GM21786 (cell line): ENCODE measurements at regions not wholly inside any gene's neighbourhood (a gene's known extent, or its start where the extent isn't known, plus 50 kb on each side); places are given as distances from the start of the nearest gene placed in this dataset.

ENCODE experiments used
- ATAC-seq: cut with Tn5 transposase; IDR thresholded peaks from one replicate; pipeline ENCODE4 v1.9.1; 2021; ENCODE audit not compliant: unreplicated experiment

DNA sequence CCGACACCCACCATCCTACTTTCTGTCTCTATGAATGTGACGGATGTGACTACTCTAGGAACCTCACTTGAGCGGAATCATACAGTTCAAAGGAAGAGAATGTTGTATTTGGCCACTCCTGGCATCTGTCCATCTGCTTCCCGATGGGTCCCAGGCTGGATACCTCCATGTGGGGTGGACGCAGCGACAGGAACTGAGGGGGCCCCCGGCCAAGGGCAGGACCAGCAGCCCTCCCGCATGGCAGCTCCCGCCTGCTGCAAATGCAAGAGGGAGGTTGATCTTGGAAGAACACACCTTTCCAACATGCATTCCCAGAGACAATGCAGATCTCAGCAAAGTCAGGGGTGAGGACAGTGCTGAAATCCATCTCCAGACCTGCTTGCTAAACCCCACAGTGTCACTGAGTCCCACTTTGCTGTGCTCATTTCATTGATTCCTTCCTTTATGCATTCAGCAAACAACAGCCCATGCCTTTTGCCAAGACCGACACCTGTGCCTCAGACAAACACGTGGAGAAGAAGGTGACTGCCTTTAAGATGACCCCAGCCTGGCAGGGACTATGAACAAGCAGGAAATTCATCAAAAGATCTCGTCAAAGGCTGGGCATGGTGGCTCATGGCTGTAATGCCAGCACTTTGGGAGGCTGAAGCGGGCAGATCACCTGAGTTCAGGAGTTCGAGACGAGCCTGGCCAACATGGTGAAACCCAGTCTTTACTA, 246.2 kb downstream of the CTTN start:
- no peak for ATAC-seq

DNA sequence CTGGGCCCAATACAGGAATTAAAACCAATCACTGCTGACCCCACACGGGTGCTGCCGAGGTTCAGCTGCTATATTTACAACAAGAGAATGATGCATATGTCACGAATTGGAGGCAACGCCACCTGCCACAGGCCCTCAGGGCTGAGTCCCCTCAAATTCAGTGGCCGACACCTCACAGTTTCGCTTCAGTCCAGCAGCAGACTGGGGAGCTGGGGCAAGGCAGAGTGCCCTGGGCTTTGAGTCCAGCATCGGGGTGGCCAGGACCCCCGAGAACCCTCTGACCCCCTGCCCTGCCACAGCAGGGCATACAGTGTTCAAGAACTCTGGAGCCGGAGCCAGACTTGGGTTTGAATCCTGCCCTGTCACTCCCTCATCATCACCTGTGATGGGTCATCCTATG, 247.2 kb downstream of the CTTN start:
- no peak for ATAC-seq

DNA sequence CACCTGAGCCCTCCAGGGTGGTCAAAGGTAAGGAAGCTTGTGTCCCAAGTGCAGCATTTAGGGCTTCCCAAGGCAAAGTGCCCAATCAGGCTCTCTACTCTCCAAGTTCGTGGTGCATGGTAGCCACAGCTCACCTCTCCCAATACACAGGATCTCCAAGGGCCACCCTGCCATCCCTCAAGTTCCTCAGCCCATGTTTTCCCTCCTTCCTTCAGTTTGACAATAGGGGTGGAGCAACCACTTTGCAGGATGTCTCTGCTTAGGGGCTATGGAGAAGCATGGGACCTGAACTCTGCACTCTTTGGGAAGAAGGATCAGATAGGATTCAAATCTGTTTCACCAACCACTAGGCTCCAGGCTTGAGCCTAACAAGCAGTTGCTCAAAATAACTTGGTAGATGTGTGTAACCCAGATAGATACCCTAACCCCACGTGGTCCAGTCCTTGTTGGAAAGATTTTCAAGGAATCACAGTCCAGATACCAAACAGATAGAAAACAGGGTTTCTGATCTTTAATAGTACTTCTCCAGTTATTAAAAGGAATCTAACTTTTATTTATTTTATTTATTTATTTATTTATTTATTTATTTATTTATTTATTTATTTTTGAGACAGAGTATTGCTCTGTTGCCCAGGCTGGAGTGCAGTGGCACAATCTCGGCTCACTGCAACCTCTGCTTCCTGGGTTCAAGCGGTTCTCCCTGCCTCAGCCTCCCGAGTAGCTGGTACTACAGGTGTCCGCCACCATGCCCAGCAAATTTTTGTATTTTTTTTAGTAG, 248.1 kb downstream of the CTTN start:
- ATAC-seq, result no peak

DNA sequence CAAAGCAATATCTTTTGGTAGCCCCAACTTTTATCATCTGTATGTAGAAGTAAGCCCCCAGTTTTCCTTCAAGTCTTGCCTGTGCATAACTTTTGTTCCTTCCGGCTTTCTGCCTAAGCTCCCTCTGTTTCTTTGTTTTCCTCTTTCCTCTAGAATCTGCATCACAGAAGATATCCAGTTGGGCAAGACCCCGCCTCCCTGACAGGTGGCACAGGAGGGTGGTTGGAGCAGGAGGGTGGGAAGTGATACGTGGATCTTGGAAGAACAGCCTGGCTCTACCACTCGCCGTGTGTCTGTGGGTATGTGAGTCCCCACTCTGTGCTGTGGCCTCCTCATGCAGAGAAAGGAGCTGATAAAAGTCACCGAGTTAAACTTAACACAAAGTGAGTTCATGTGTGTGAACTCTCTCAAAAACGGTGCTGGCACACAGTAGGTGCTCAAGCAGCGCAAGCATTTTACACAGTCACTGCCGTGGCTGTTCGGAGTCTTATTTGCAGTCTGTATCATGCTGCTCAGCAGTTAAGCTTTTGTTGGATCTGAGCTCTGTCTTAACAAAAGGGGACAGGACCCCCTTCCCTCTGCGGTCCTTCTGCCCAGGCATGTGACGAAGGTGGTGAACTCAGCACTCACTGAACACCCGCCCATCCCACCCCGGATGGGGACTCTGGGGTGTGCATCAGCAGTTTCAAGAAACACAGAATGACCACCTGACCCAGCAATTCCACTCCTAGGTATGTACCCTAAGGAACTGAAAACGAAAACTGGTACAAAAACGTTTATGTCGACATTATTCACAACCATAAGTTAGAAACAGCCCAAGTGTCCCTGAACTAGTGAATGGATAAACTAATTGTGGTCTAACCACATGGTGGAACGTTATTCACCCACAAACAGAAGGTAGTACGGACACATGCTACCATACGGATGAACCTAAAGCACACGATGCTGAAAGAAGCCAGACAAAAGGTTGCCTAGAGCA, 249.1 kb downstream of the CTTN start:
- ATAC-seq, result no peak

DNA sequence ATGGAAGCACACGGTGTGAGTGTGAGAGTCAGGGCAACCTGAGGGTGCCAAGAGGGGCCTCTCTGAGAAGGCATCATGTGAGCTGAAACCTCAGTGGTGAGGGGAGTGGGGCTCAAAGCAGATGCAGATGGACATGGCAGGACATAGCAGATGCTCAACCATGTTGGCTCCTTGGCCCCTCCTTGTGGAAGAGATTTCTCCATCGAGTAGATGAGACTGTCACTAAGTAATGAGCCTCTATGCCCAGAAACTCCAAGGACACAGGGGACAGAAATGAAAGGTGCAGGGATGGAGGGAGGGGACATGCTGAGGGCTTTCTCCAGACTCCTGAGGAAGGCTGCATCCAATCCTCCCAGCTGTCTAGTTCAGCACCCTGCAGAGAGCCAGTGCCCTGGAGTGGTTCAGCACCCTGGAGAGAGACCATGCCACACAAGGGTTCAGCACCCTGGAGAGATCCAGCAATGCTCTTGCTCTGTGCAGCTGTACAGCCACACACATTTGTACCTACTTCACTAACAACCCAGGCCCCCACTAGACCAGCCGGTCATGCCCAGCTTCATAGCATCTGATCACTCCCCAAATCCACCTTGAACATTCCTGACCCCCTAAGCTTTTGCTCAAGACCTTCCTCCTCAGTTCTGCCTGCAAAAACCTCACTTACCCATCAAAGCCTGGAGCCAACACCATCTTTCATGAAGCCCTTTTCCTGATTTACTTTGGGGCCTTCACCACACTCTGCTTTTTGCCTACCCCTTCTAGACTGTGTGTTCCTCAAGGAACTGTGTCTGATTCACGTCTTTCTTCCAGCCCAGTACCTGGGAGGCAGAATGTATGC, 252.0 kb downstream of the CTTN start:
- ATAC-seq, result no peak

DNA sequence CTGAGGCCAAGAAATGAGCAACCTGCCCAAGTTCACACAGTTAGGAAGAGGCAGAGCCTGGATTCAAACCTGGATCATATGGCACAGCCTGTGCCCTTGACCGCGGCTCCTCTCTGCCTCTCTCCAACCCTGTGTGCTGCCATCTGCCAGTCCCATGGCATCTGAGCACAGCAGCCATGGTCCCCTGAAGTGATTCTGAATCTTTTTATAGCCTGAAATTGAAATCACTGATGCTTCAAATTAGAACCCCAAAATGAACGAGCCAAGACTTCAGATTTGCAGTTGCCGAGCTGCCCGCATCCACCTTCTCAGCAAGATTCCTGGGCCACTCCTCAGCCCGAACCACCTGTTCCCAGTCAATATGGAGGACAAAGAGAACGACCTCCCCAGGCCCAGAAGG, 252.7 kb downstream of the CTTN start:
- ATAC-seq, result no peak

DNA sequence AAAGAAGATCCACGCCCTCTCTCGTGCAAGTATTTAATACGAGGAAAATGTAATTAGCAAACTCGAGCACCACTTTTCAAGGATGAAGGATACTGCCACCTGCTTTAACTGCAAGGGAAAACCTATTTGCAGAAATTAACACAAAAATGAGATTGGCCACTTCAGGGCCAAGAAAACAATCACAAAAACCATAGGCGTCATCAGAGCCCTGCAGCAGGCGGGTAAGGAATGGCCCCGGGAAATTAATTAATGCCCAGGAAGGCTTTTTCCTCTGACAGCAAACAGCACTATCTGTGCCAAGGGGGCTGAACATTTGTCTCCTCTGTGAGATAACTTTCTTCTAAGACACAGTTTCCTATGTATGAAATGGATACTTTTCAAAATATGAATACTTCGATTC, 255.7 kb downstream of the CTTN start:
- no peak for ATAC-seq

DNA sequence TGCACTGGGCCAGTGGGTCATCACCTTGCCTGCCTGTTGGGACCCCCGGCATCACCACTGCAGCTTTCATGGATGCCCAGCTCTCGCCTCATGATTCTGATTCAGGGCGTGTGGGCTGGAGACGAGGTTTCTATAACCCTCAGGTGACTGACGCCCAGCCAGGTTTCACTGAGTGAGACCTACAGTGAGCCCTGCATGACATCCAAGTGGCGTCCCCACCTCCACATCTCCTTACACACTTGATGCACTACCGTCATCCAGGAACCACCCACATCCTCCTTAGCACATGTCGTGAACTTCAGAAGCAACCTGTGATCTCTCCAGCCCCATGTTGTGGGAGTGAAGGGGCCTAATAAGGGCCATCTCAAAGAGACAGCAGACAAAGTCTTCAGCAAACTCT, 257.5 kb downstream of the CTTN start:
- ATAC-seq, result no peak

DNA sequence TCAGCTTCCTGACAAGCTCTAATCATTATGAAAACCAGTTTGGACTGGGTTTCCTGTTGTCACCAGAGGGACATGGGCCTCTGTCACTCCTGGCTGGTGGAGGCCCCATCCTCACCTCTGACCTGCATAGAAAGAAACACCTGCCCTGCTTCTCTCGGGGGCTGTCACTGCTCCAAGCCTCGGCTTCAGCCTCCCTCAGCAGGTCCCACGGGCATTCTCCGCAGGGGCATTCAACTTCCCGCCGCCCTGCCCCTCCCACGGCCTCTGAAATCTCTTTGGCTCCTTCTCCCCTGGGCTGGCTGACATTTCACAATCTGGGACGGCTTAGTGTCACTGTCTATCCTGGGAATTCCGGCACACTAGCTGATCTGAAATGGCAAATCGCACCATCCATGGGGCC, 257.9 kb downstream of the CTTN start:
- no peak for ATAC-seq

DNA sequence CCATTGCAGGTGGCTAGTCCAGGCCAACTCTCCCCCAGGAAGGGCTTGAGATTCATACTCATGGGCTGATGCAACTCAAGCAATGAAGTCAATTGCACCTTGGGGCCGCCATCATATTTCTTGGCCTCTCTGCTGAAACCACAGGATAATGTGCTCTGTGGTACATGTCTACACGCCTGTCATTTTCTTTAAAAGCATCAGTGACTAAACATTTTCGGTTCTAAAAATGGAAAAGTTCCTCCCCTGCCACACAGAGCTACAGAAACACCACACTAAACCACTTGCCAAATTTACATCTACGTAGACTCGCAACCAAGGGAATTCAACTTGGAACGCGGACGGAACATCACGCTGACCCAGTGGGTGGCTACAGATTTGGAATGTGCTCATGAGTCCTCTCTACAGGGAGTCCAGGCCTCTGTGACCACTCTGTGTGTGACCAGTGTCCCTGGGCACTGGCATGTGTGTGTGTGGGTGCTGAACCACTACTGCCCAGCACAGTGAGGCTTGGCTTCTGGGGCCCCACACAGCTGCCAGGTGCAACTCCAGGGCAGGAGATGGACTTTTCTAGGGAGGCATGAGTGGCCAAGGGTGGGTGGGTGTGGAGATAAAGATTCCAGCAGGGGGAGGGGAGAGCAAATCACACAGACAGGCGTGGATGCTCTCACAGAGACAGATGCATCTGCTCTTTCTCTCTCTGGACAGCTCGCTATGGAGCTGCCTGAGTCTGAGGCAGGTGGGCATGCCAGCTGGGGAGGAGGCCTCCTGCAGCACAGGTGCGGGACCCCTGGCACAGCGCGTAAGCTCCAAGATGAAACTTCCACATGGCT, 261.9 kb downstream of the CTTN start:
- ATAC-seq, result no peak

DNA sequence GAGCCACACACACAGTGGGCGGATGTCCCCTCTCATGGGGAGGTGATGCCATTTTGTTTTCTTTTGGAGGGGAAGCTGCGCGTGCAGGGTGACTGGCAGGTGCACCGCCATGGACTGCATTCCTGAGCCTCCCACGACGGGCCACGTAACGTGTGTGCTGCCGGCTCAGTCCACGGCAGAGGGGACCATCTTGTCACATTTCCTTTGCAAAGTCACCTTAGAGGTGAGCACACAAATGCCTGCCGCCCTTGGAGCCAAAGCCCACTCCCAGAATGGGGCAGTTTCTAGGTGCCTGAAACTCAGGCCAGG, 262.5 kb downstream of the CTTN start:
- ATAC-seq, result no peak

DNA sequence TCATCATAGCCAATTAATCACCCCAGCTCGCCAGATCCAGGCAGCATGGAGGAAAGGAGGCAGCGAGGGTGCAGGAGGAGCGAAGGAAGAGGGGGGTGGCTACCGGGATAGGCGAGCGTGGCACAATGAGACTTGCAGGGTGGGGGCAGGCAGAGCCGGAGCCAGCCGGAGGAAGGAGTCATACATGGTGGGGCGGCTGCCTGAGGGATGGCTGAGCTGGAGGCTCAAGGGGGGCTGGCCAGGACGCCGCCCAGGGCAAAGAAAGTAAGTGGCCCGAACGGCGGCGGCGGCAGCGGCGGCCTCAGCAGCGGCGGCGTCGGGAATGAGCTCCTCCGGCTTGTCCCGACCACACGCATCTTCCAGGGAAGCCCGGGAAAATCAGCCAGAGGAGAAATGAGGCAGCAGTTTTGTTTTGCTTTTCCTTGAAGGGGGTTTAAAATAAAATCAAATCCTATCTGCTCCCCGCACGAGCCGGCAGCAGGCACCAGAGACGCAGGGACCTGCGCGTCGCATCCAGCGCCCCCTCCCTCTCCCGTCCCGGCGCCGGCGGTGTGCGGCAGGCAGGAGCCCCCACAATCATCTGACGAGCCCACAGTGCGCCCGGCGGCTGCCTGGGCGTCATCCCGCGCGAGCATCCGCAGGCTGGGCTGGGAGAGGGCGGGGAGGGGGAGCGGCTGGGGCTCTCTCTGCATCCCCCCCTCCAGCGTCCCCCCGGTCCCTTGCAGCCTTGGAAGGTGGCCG, 263.6 kb downstream of the CTTN start:
- ATAC-seq, result no peak

DNA sequence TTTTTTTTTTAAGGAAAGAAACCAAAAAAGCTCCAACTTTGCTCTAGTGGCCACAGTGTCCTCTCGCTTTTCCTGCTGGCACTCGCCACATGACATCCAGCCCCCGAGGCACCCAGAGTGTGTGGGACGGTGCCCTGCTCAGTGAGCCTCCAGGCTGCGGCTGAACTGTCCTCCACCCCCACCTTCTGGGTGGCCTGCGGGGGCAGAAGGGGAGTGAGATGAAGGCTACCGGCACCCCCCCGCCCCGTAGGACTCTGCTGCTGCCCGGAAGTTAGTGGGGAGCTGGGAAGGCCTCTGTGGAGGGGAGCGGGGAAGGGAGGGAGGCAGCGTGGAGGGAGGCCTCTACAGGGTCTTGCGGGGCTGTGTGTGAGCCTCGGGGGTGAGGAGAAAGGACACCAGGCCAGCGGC, 264.4 kb downstream of the CTTN start:
- no peak for ATAC-seq

DNA sequence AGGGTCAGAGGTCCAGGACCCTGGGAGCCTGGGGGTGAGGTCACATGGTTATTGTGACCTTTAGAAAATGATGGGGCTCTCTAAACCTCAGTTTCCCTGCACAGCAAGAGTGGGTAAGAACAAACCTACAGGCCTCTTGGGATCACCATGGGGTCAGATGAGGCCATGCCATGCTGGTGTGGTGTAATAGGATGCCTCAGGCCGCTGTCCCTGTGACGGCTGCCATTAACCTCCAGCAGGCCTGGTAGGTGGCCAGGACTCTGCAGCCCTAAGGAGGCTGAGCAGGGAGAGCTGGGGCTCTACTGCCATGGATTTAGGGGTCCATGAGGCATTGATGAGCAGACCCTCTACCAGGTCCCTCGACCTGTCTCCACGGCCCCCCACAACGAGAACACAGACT, 265.5 kb downstream of the CTTN start:
- ATAC-seq, result no peak

DNA sequence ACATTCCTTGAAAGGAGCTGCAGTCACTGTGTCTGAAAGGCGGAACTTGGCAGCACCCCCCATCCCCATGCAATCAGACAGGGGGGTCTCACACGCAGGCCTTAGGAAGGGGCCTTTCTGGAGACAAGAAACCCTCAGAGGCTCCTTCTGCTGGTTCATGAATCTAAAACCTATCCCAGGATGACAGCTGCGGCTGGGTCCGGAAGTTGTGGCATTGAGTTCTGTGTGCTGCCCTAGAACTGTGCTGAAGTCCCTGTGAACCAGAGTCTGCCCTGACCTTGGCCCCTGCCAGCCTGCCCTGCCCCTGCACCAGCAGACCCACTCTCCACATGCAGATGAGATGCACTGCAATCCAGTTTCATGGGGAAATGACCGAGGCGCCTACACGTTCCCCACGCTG, 268.0 kb downstream of the CTTN start:
- no peak for ATAC-seq

DNA sequence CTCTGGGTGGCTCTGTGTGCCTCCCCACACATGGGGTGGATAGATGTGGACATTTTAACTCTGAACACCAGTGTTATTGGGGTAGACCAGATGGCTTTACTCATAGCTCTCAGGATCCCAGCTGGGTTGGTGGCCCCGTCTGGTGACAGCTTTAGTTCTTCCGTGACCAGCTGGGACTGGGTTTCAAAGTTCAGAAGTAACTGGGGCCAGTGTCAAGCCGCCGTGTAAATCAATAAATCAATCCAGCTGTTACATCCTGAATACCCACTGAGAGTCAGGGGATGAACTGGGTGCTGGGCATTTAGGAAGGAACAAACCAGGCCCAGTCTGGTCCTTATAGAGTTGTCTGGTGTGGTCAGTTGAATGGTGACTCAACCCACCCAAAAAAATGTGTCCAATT, 269.4 kb downstream of the CTTN start:
- ATAC-seq, result no peak

DNA sequence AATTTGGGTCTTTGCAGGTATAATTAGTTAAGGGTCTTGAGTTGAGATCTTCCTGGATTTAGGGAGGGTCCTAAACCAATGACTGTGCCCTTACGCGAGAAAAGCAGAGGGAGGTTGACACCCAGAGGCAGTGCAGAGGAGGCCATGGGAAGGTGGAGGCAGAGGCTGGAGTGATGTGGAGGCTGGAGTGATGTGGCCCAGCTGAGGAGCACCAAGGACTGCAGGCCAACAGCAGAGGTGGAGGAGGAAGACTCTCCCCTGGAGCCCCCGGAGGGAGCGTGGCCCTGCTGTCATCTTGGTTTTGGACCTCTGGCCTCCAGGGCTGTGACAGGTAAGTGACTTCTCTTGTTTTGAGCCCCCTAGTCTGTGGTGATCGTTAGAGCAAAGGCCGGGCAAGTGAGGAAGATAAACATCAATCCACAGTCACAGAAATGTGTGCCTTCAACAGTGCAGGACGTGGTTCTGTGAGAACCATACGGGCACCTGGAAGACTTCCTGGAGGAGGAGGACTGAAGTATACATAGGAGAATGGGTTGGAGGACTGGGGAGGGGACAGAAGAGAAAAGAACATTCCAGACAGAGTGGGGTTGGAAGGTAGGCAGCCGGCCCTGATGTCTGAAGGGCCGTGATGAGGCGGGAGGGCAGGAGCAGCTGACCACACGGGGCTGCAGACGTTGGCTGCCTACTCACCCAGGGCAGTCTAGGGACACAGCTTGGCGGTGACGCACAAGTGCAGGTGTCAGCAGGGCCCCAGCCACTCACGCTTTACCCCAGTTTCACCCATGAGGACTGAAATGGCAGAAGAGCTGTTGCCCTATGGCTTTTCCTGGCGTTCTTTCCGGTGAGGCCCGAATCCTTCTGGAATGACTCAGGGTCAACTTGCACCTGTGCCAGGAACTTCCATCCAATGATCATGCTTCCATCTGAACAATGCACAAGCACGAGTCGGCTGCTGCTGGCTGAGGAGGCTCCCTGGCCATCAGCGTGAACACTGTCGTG, 270.2 kb downstream of the CTTN start:
- ATAC-seq, result no peak

DNA sequence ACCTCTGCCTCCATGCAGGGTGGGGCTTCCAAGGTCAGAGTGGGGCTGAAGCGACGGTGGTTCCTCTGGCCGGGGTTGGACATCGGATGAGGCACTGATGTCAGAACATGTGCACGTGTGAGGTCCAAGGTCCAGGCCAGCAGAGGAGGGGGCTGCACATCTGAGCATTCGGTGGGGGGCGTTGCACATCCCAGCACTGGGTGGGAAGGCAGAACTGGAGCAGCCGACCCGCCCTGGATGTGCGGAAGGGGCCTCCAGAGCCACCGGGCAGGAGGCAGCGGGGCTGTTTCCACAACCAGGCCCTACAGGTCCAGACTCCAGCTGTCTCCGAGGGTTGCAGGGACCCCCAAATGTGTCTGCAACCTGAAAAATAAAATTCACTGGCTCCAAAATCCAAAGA, 271.0 kb downstream of the CTTN start:
- no peak for ATAC-seq
